CD4-positive, alpha-beta T cell treated with Interleukin-15 for 1 hour (primary cell): ENCODE measurements at regions not wholly inside any gene's neighbourhood (a gene's known extent, or its start where the extent isn't known, plus 50 kb on each side); places are given as distances from the start of the nearest gene placed in this dataset.
"Not testable (repeated sequence)": the region's sequence is repeated elsewhere in the genome, so short reads cannot be mapped to it uniquely, and the experiment has no call there.

Experiments
- DNase-seq: peaks from one replicate; pipeline ENCODE4 v3.0.0-alpha.2; 2020

DNA sequence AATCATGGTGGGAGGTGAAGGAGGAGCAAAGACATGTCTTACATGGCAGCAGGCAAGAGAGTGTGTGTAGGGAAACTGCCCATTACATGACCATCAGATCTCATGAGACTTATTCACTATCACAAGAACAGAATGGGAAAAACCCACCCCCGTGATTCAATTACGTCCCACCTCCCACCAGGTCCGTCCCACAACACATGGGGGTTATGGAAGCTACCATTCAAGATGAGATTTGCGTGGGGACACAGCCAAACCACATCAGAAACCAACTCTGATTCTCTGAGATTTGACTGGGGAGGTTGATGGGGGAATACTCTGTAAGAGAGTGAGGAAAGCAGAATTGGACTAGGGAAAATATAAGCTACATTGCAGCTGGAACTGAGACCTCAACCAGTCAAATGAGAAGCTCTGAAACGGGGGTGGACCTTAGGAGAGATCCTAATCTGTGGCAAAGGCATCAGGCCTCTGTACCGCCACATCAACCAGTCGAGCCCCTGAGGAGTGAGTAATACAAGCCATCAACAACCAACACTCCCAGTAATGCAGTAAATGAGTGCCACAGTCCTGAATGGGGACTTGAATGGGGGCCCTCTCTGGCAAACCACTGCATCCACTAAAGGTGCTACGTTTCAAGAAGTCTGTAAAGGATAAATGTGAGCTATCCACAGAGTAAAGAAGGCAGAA lies 207.9 kb upstream of the GADL1 start:
- no peak for DNase-seq

DNA sequence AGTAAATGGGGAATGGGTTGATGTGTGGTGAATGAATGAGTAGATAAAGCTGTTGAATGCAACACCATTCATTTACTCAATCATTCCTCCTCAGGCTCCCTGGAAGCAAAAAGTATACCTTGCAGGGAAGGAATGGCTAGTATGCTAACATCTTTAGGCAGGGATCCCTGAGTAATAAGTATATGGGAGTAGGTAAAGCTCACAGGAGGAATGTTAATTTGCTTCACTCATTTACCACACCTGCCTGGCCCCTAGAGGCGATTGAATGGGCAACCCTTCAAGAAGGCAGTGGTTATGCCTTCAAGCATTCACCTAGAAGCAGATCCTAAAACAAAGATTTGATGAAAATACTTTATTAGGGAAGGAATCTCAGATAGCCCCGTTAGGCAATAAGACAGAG lies 208.7 kb upstream of the GADL1 start:
- no peak for DNase-seq

DNA sequence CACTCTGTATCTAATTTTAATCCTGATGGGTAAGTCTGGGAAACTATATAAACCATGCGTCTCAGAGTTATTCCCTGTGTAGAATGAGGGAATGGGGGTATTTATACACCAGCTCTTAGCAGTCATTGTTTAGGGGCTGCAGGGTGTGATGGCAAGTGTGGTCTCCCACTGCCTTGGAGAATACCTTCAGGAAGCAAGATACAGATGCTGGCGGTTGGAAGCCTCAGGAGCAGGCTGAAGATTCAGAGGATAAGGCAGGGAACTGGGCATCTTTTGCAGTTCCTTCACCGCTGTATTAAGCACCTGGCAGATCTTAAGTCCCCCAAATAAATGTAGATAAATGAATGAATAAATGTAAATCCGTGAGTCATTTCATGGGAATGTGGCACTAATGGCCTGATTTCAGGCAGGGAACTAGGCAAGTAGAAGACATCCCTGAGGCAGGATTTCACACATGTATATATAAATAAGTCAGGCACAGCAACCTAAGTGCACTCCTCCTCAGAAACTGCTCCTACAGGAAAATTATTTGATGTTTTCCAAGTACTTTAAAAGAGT lies 209.2 kb upstream of the GADL1 start:
- DNase-seq, result no peak

DNA sequence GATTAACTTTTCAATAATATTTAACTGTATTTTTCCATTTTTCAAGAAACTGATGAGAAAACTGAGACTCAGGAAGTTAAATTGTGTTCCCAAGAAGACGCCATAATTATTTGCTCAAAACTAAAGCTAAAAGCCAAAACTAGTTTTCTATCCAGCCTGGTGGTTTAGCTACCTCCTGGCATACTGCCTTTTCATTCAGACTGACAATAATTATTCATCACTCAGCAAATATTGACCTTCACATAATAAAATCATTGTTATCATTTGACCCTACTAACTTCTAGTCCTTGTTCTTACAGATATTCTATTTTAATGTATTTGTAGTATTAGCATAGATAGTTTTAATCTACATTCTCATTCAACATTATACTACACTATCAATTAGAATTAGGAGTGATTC lies 210.6 kb upstream of the GADL1 start:
- DNase-seq, result no peak

DNA sequence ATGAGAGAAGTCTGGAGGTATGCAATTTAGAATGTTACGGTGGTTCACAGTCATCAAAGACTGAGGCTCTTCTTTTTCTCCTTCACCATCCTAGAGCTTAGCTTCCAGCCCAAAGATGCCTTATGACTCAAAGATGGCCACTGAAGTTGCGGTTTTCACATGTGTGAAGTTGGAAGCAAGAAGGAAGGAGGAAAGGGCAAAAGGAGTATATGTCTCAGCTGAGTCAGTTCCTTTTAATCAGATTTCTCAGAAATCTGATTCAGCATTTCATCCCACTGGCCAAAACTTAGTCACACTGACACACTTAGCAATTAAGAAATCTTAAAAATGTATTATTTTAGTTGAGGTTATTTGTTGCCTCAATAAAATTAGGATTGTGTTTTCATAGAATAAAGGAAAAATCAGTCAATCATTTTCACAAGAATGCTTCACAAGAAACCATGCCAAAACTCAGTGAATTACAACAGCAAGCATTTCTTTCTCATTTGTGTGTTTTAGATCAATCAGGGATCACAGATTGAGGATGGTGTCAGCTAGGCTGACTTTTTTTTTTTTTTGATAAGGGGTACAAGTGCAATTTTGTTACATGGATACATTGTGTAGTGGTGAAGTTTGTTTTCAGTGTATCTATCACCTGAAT lies 211.1 kb upstream of the GADL1 start:
- DNase-seq, result no peak

DNA sequence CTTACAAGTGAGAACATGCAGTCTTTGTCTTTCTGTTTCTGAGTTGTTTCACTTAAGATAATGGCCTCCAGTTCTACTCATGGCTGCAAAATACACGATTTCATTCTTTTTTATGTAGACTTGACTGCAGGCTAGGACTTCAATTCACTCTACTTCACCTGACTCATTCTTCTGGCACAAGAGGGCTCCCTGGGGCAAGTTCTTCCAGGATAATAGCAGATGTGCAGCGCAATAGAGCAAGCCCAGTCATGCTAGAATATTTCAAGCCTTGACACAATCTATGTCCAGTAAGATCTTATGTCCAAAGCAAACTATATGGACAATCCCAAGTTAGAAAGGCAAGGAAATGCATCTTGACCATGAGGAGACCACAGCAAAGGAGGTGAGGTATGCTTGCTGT lies 211.7 kb upstream of the GADL1 start:
- no peak for DNase-seq

DNA sequence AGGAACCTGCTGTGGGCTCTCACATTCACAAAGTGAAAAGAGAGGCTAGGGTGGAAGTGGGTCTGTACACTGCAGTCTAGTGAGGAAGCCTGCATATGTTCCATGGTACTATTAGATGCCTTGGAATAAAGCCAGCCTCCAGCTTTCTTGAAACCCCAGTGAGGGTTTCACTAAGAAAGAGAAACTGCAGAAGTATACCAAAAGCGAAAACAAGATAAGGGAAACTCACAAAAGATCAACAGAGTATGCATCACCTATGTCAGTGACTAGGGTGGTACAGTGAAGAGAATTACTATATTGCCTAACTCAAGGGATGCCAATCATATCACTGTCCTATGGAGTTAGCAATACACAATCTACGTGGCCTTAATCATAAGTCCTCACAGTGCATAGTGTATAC lies 212.5 kb upstream of the GADL1 start:
- DNase-seq, result no peak

DNA sequence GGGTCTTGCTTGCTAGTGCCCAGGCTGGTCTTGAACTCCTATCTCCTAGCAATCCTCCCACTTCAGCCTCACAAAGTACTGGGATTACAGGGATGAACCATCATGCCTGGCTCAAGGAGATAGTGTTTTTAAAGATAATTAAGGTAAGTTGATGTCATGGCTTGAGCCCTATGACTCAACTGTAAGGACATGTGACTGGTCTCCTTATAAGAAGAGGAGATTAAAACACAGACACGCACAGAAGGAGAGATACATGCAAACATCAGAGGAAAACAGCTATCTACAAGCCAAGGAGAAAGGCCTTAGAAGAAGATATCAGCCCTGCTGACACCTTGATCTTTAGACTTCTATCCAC lies 220.4 kb upstream of the GADL1 start:
- no peak for DNase-seq

DNA sequence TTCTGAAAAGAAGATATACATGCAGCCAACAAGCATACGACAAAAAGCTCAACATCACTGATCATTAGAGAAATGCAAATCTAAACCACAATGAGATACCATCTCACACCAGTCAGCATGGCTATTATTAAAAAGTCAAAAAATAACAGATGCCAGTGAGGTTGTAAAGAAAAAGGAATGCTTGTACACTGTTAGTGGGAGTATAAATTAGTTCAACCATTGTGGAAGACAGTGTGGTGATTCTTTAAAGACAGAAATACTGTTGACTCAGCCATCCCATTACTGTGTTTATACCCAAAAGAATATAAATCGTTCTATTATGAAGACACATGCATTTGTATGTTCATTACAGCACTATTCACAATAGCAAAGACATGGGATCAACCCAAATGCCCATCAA lies 221.1 kb upstream of the GADL1 start:
- DNase-seq, result not testable (repeated sequence)

DNA sequence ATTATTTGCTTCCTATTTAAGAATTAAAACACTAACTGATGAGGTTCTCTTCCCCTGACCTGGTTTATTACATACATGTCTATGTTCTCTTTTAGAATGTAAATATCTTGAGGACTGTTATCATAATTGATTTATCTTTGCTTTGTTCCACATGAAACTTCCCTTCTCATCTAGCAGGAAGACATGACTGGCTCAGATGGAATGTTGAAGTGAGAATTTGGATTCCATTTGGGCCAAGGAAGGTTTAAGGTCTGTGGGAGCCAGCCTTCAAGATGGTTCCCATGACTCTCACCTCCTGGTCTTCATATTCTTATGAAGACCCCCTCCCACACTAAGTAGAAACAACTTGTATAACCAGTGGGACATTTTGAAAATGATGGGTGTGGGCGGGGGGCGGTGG lies 222.2 kb upstream of the GADL1 start:
- DNase-seq, result no peak

DNA sequence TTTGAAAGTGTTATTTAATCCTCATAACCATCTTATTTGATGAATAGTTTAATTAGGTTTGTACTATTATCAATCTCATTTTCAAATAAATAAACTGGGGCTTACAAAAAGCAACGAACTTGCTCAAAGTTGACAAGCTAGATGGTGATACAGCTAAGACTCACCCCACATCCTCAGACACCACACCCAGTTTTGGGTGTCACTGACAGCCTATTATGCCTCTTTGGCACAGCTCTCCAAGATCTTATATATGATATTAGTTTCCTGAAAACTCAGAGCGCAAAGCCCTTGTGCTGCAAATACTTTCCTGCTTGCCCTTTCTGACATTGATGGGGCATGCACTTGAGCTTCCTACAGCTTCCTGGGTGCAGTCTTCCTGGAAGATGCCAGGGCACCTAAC lies 223.4 kb upstream of the GADL1 start:
- no peak for DNase-seq

DNA sequence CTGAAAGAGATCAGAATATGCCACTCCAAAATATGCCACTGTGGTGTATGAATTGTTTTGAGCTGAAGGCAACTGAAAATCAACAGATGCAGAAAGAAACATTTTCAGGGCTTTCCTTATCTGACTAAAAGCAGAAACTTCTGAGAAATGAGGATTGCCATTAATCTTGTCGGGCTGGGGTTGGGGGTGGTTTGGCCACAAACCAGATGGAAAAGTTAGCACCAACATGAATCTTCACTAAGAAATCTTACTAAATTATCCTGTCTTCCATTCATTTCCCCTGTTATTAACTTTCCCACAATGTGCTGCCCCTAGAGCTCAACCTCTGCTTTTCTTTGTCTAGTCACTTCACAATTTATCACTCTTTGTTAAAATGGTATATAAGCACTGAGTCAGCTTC lies 229.9 kb upstream of the GADL1 start:
- DNase-seq, result no peak

DNA sequence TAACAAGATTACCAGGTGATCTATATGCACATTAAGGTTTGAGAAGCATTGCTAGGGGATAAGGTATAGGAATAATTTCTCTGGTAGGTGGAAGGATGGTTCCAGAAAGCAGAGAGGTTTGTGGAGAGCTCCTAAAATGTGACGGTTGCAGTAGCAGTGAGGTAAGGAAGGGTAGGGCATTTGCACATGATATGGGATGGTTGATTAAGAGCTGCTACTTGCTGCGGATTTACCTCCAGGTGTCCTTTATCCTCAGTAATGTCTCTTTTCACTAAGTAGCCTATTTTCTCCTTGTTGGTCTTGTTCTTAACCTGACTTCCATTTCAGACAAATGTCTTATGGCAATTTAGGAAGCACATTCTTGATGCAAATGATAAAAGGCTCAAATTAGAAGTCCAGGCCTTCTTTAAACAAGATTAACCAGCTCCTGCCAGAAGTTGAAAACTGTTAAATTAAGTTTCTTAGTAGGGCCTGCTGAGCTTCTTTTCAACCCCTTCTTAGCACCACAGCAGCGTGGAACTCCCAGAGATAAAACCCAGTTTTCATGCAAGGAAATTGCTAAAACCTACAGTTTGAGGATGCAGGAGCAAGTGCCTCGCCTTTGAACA lies 231.1 kb upstream of the GADL1 start:
- DNase-seq, result no peak

DNA sequence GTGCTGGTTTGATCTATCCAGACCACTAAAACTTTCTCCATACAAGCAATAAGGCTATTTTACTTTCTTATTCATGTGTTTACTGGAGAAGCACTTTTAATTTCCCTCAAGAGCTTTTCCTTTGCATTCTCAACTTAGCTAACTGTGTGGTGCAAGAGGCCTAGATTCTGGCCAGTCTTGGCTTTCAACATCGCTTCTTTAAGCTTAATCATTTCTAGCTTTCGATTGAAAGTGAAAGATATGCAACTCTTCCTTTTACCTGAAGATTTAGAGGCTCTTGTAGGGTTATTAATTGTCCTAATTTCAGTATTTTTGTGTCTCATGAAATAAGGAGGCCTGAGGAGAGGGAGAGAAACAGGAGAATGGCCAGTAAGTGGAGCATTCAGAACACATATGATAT lies 234.8 kb upstream of the GADL1 start:
- DNase-seq, result no peak

DNA sequence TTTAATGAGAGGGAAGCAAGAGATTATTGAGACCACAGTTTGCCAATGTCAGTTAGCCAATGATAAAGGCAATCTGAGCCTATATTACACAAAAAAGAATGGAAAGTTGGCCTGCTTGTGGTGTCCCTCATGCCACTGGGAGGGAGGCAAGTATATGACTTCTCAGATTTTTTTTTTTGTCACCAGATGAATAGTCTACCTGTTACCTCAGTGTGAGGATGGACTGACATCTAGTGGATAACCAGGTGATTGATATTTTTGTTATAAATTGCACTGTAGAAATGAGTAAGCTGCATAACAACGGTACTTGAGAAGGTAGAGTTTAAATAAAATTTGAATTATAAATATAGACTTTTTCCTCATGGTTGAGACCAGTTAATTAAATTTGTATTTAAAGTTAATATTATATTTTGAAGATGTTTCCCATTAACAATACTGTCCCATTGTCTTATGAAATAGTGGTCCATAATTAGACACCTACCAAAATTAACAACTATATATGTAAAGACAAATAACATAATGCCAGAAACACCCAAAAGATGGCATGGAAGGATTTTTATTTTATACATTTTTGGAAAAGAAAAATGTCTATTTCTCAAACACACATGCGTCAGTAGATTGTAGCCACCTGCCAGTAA lies 237.8 kb upstream of the GADL1 start:
- no peak for DNase-seq

DNA sequence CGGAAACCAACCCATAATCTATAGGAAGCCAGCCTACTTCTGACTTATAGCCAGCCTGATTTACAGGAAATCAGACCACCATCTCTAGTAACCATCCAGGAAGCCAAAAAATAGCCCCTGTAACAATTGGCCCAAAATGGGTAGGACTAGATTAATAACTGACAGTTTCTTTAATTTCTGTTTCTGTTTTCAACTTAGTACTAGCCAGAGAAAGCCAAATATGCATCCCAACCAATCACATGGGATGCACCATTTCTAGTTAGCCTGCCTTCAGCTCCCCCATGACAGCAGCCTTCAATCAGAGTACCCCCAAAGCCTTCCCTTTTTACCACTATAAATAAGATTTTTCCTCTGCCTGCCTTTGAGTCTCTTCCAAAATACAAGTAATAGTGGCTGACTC lies 239.1 kb upstream of the GADL1 start:
- no peak for DNase-seq

DNA sequence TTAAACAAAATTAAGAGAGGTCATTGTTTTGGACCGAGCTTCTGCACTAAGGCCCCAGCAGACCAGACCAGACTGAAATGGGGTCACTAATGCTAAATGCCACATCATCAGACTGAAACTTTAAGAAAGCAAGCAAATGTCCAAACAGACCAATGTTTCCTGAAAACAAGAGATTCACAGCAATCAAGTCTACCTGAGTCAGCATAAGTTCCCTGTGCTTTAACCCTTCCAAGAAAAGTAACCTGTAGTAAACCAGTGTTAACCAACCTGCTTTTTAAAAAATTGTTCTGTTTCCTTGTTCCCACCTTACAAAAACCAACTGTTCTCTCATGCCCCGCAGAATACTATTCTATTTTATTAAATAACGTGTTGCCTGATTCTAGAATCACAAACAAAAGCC lies 241.1 kb upstream of the GADL1 start:
- no peak for DNase-seq

DNA sequence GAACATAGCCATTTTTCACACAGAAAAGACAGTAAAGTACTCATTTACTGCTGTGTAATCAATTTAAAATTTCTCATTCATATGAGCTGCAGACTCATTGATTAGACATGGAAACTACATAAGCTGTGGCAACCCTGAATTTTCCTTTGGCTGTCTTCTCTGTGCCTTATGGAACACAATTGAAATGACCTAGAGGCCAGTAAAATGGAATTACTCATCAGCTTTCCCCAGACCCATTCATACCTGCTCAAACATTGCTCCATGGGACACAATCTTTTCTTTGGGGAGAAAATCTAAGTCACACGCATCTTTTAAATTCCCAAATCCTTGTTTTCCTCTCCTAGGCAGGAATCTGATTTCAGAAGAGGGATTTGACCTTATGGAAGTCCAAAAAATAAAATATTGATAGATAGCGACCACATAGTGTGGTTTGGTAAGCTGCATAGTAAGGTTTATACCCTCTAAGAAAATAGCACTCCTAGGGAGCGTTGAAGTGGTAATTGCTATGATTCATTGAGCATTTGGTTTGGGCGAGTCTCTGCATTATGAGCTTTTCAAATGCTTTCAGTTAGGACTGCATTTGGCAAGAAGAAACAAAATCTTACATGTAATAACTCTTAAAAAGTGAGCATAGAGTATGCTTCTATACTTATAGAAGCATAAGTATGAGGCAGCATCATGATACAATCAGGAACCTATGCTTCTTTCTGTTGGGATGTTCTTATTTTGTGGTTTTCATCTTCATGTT lies 243.4 kb upstream of the GADL1 start:
- no peak for DNase-seq

DNA sequence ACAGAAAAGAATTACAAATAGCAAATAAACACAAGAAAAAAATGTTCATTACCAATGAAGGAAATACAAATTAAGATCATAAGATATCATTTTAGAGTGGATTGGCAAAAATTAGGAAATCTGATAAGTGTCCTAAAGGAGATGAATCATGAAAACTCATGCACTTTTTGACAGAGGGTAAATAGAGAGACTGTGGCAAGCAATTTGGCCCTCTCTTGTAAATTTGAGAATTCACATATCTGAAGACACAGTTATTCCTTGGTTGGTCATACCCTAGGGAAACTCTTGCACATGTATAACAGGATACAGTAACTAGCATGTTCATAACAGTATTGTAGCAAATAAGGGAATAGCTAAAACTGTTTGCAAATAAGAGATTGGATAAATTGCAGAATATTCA lies 246.0 kb upstream of the GADL1 start:
- no peak for DNase-seq

DNA sequence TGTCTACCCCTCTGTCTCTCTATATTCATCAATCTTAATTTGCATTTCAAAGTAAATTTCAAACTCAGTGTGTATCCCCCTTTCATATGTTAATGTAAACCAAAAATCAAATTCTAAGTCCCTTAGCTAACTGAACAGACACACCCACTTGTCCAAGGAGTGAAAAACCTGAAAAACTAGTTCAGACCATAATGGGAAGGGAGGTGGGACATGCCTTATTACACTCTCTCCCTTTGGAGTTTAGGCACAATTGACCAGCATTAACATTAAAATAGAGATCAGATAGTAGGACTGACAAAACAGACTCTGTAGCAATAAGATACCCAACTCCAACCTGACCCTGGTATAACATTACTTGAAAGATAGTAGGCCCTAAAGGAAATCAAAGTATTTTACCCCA lies 247.7 kb upstream of the GADL1 start:
- DNase-seq, result no peak

DNA sequence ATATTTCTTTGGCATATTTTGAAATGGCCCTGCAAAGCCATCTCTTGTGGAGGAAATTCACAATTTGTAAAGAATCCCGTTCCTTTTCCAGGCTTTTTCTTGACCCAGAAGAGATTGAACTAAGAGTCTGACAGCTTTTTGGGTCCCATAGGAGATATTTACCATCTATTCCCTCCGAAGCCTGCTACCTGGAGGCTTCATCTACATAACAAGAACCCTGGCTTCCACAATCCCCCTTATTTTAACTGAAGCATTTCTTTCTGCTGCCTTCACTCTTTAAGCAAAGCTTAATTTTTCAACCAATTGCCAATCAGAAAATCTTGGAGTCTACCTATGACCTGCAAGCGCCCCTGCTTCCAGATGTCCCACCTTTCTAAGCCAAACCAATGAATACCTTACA lies 248.1 kb upstream of the GADL1 start:
- DNase-seq, result no peak

DNA sequence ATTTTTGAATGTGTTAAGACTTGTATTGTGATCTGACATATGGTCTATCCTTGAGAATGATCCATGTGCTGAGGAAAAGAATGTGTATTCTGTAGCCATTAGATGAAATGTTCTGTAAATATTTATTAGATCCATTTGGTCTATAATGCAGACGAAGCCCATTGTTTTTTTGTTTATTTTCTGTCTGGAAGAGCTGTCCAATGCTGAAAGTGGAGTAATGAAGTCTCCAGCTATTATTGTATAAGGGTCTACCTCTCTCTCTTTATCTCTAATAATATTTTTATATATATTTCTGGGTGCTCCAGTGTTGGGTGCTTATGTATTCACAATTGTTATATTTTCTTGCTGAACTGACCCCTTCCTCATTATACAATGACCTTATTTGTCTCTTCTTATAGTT lies 250.6 kb upstream of the GADL1 start:
- DNase-seq, result no peak

DNA sequence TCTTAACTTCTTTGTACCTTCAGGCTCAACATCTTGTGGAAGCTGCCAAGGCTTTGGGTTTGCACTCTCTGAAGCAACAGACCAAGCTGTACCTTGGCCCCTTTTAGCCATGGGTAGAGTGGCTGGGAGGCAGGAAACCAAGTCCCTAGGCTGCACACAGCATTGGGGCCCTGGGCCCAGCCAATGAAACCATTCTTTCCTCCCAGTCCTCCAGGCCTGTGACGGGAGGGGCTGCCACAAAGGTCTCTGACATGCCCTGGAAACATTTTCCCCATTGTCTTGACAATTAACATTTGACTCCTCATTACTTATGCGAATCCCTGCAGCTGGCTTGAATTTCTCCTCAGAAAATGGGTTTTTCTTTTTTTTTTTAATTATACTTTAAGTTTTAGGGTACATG lies 253.1 kb upstream of the GADL1 start:
- DNase-seq, result no peak
